GM04503 (cell line): ENCODE measurements at regions not wholly inside any gene's neighbourhood (a gene's known extent, or its start where the extent isn't known, plus 50 kb on each side); places are given as distances from the start of the nearest gene placed in this dataset.

Experiments used
- DNase-seq: peaks from one replicate; pipeline ENCODE4 v3.0.0-alpha.2; 2012; ENCODE audit warnings: low read depth

DNA sequence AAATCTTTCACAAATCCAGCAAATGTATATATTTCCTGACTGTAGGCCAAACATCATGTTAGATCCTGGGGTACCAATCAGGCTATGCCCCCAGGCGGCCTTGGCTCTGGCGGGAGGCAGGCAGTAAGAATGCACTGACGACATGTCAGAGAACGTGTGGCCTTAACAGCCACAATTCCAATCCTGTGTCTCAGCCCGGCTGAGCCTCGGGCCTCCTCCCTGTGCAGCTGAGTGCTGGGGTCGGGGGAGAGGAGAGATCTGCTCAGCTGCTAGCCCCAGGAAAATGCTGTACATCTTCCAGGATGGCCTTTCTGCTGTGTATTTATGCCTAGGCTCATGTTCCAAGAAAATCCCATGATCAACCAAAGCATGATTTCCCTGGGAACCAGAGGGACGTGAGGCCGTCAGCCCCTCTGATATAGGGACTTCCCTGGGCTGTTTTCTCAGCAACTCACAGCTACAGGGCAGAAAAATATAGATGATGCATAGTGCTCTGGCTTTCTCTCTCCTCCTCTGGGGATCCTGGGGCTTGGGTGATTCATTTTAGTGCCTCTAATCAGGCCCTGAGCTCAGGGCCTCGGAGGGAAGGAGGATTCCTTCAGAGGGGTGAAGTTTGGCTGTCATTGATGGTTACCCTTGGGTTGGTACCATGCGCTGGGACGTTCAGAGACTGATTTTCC lies 604.0 kb downstream of the HS3ST4 start:
- no peak for DNase-seq

GRCh38 chr16:26301516-26301915 lies 609.8 kb downstream of the HS3ST4 start:
- DNase-seq = no peak

DNA sequence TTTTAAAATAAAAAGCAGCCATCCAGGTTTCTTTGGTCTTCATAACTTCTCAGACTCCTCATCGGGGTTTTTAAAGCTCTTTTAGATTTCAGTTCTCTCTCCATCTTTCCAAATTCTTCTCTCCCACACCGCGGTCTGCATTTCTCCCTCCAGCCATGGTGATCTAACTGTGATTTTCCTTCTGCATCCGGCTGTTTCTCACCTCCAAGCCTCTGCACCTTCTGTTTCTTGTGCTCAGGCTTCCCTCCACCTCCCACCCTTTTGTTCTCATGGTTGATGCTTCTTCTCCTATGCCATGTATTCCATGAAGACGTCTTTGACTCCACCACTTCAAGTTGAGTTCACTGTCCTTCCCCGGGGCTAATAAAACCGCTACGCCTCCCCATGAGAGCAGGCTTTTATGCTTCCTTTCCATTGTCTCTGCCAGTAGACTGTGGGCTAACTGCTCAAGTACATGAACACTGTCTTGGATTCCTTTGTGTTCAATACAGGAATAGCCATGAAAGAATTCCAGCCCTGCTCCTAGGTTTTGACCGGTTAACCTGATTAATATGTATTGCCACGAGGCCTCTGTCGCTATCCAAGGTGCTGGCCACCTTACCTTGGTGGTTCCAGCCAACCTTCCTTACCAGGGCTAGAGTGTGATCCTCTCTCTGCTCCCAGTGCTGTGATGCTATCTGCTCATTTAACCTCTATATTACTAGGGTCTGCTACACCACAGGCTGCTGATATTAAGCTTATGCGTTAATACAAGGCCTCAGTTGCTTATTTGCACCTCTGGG lies 625.1 kb downstream of the HS3ST4 start:
- DNase-seq = no peak

GRCh38 chr16:26317885-26318284 lies 626.1 kb downstream of the HS3ST4 start:
- no peak for DNase-seq

GRCh38 chr16:26330654-26331053 lies 638.9 kb downstream of the HS3ST4 start:
- no peak for DNase-seq

- DNase-seq = no peak
Observed at GRCh38 chr16:26334218-26335111, 642.7 kb downstream of the HS3ST4 start.

DNA sequence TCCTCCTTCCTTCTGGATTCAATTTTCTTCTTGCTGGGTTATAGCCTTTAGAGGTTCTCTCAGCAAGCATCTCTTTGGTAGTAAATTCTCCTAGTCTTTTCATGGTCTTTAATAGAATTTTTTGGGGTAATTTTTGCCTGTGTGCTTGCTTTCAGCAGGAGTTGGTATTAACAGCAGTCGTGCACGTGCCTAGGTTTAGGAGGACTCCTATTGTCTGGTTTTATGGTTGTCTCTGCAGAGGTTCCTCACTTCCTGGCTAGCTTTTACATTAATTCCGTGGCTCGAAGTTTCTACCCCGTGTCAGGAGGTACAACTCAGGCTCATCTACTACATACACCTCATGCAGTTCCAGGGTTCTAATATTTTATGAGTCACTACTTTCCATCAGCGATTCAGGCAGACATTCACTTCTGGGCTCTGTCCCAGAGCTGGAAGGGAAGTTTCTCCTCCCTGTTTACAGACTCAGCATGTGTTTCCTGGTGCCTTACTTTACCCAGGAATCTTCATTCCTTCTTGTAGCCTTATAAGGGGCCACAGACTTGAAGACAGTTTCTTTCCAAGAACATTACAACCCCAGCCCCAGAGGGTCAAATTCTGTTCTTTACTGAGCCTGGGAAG lies 643.6 kb downstream of the HS3ST4 start:
- DNase-seq = no peak

DNA sequence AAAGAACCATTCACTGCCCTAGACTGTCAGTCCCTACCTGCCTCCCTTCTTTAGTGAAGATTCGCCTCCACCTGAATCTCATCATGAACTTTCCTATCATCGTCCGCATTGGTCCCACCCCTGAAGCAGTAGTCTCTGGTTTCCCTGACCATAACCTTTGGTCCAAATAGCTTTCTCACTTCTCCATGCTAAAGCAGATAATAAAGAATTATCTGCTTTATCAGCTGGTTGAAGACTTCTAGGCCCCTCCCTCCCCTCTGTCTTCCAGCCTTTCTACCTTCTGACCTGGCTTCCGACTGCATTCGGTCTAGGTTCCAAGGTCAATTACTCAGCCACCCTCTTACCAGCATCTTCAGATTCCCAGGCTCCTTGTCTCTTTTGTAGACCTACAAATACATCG lies 650.9 kb downstream of the HS3ST4 start:
- DNase-seq = no peak

DNA sequence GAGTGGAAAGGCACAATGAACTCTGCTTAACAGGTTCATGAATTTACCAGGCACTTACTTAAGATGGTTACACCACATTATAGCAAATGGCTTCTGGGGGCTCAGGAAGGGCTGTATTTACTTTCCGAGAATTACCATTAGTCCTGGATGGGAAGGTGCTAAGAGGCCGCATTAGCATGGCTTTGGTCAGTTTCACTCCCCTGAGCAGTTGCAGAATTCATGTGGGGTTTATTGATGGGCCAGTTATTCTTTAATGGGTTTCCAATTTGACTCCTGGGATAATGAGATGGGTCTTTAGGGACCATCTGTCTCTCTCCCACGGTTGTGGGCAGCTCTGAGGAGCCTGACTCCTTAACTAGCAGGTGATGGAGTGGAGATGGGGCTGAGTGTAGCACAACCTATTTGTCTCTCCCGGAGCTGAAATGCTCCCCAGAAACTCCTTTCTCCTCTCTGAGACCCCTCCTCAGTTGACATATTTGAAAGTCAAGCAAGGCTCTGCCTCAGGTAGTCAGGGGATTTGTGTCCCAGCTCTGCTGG lies 652.5 kb downstream of the HS3ST4 start:
- DNase-seq = no peak

- DNase-seq = no peak
Observed at GRCh38 chr16:26344976-26345375, 653.2 kb downstream of the HS3ST4 start.

DNA sequence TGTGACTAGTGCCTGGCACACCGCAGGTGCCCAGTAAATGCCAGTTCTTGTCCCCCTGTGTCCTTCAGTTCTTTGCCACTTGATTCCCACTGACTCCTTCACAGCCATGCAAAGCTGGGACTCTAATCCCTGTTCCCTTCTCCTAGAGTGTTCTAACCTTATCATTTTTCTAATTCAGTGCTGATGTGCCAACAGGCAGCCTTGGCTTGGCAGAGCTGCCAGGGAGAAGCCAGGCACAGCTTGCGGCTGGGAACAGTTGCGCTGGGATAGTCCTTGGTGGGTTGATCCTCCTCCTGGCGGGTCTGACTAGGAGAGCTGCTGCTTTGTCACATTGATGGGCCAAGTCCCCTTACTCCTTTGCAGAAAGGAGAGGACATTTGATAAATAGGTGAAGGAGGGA lies 654.2 kb downstream of the HS3ST4 start:
- no peak for DNase-seq

DNA sequence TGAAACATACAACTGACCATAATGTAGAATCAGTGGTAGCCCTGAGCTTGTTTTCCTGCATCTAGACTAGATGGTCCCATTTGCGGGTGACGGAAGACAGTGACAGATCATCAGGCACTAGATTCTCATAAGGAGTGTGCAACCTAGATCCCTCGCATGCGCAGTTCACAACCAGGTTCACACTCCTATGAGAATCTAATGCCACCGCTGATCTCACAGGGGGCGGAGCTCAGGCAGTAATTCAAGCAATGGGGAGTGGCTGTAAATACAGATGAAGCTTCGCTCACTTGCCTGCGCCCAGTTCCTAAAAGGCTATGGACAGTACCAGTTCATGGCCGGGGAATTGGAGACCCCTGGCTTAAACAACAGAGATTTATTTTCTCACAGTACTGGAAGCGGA lies 656.3 kb downstream of the HS3ST4 start:
- DNase-seq = no peak

DNA sequence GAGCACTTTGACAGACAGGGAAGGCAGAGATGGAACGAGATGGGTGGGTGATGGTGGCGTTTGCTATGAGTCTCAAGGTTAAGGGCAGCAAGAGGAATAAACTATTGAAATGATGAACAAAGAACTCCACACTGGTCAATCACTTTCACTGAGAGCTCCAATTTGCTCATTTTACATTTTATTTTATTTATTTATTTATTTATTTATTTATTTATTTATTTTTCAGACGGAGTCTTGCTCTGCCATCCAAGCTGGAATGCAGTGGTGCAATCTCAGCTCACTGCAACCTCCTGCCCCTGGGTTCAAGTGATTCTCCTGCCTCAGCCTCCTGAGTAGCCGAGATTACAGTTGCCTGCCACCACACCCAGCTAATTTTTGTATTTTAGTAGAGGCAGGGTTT lies 669.1 kb downstream of the HS3ST4 start:
- no peak for DNase-seq

DNA sequence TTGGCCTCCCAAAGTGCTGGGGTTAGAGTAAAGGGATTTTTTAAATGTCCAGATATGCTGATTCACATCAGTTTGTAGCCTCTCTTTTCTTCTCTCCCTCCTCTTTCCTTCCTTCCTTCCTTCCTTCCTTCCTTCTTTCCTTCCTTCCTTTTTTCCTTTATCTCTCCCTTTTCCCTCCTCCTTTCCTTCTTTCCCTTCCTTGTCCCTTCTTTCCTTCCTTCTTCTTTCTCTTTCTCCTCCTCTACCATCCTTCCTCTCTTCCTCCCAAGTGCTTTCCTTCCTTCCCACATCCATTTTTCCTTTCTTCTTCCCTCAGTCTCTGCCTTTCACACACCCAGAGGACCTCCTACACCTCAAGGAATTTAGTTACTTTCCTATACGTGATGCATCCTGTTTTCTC lies 671.8 kb downstream of the HS3ST4 start:
- DNase-seq = no peak

- DNase-seq = no peak
Observed at GRCh38 chr16:26365161-26365940, 673.6 kb downstream of the HS3ST4 start.

DNA sequence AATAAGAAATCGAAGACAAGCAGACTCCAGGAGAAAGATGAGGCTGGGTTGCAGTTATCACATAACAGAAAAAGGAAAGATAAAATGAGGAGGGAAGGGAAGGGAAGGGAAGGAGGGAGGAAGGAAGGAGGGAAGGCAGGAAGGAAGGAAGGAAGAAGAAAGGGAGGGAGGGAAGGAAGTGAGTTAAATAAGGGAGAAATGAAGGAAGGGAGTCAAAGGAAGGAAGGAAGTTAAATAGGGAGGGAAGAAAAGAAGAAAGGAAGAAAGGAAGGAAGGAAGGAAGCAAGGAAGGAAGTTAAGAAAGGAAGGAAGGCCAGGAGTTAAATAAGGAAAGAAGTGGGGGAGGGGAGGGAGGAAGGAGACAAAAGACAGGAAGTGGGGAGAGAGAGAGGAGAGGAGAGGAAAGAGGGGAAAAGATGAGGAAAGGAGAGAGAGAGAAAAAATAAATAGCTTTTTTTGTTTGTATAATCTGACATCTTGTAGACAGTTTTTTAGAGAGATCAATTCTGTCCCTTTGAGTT lies 679.6 kb downstream of the HS3ST4 start:
- DNase-seq = no peak

DNA sequence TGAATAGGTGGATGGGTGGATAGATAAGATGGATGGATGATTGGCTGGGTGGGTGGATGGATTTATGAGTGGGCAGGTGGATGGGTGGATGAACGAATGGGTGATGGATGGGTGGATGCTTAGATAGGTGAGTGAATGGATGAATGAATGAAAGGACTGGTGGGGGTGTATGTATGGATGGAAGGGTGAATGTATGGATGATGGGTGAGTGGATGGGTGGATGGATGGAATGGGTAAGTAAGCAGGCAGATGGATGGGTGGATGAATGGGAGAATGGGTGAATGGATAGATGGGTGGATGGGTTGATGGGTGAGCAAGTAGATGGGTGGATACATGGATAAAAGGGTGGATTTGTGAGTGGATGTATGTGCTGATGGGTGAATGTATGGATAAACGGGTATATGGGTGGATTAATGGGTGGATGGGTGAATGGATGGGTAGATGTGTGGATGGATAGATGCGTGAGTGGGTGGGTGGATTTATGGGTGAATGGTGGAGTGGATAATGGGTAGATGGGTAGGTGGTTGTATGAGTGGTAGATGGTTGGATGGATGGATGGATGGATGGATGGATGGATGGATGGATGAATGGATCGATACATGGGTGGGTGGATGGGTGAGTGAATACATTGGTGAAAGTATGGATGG lies 682.6 kb downstream of the HS3ST4 start:
- no peak for DNase-seq

GRCh38 chr16:26382586-26382985 lies 684.1 kb upstream of the C16orf82 start:
- DNase-seq = no peak

- no peak for DNase-seq
Observed at GRCh38 chr16:26386096-26386495, 680.6 kb upstream of the C16orf82 start.

DNA sequence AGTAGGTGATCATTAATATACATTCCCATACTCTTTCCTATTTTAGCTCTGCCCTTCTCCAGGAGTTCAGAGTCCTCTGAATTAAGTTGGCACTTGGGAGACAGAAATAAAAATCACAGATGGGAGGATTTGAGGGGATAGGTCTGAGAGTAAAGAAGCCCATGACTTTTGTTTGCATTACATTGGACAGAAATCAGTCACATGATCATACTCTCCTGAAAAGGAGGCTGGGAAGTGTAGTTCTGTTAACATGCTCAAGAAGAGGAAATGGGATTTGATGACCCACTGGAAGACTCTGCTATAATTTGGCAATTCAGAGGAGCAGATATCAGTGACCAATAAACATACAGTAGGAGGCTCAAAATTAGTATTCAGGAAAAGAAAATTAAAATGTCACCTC lies 674.9 kb upstream of the C16orf82 start:
- no peak for DNase-seq
